Fibroblast of lung (primary cell): ENCODE measurements at regions not wholly inside any gene's neighbourhood (a gene's known extent, or its start where the extent isn't known, plus 50 kb on each side); places are given as distances from the start of the nearest gene placed in this dataset.

Source experiments
- CTCF ChIP-seq, 2 donors: IDR thresholded peaks in 1 of 2; conservative IDR thresholded peaks in 1 of 2; 1 replicate in 1 of 2; 2 replicates in 1 of 2; pipeline ENCODE4 v1.5.1; 2011 to 2012; ENCODE audit warnings: low read length in 2 of 2, control low read depth in 1 of 2, inconsistent platforms in 1 of 2, low read depth in 1 of 2, mild to moderate bottlenecking in 1 of 2
- EZH2 ChIP-seq: IDR thresholded peaks from 2 replicates; pipeline ENCODE4 v1.5.1; 2012; ENCODE audit warnings: low read length, control low read depth, mild to moderate bottlenecking; ENCODE audit errors: missing control alignments

DNA sequence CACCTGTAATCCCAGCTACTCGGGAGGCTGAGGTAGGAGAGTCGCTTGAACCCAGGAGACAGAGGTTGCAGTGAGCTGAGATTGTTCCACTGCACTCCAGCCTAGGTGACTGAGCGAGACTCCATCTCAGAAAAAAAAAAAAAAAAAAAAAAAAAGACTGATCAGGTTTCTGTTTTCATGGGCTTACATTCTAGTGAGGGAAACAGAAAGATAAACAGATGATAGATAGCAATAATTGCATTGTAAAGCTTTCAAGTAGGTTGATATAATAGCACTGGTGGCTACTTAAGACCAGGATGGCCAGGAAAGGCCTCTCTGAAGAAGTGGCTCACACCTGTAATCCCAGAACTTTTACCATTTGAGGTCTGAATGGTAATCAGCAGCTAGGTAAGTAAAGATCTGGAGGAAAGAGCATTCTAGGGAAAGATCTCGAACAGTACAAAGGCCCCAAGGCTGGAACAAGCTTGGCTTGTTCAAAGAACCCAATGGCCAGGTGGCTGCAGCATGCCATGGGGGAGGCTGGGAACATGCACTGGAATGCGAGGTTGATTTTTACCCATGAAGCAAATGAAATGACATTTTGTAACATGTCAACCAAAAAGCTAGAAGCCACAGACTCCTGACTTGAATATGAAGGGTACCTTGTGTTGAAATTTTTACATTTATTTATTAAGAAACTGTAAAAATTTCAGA lies 108.3 kb upstream of the DHX40 start:
- TF ChIP-seq CTCF (conservative IDR thresholded peaks at IDR 0.05 in 1 of 2, IDR thresholded peaks at IDR 0.05 in 1 of 2; ENCODE audit: low read depth in 1 of 2, low read length in 2 of 2) = no peak
- no peak for TF ChIP-seq EZH2
